Bronchial epithelial cell (primary cell): ENCODE measurements at regions not wholly inside any gene's neighbourhood (a gene's known extent, or its start where the extent isn't known, plus 50 kb on each side); places are given as distances from the start of the nearest gene placed in this dataset.

Experiments used
- DNase-seq: peaks from one replicate; pipeline ENCODE4 v3.0.0-alpha.2; 2010; ENCODE audit warnings: low read depth
- FAIRE-seq: peaks from 2 replicates; lab custom pipeline; 2011; peaks lifted over from hg19 to GRCh38; lab: Jason Lieb, UNC
- H3K27me3 ChIP-seq: 2 replicates; pipeline ENCODE4 v1.5.1; 2011; ENCODE audit warnings: low read length; ENCODE audit not compliant: control insufficient read depth, insufficient read depth
- H3K36me3 ChIP-seq: 2 replicates; pipeline ENCODE4 v1.5.1; 2011; ENCODE audit warnings: low read length; ENCODE audit not compliant: control insufficient read depth, insufficient read depth
- H3K4me3 ChIP-seq: 2 replicates; pipeline ENCODE4 v1.5.1; 2011; ENCODE audit warnings: mild to moderate bottlenecking, low read depth, low read length, control low read depth
- TF ChIP-seq, protein P1 (sequence below): IDR thresholded peaks from 2 replicates; pipeline ENCODE4 v1.5.1; 2011; ENCODE audit warnings: mild to moderate bottlenecking, moderate library complexity, low read length, control low read depth, inconsistent platforms; ENCODE audit not compliant: insufficient read depth, severe bottlenecking

GRCh38 chr9:29974197-29974596, 2400.9 kb upstream of the C9orf72 start:
- FAIRE-seq (no peak), DNase-seq (peak; percentile 10)
- Histone ChIP-seq H3K27me3 (no peaks in the 10 kb centered on the region), H3K4me3 (no peak overlapping the region), H3K36me3 (no peaks in the 10 kb centered on the region)
- TF ChIP-seq, protein P1, sequence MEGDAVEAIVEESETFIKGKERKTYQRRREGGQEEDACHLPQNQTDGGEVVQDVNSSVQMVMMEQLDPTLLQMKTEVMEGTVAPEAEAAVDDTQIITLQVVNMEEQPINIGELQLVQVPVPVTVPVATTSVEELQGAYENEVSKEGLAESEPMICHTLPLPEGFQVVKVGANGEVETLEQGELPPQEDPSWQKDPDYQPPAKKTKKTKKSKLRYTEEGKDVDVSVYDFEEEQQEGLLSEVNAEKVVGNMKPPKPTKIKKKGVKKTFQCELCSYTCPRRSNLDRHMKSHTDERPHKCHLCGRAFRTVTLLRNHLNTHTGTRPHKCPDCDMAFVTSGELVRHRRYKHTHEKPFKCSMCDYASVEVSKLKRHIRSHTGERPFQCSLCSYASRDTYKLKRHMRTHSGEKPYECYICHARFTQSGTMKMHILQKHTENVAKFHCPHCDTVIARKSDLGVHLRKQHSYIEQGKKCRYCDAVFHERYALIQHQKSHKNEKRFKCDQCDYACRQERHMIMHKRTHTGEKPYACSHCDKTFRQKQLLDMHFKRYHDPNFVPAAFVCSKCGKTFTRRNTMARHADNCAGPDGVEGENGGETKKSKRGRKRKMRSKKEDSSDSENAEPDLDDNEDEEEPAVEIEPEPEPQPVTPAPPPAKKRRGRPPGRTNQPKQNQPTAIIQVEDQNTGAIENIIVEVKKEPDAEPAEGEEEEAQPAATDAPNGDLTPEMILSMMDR: no peak

- Histone ChIP-seq H3K36me3 (no peaks in the 10 kb centered on the region), H3K27me3 (no peaks in the 10 kb centered on the region), H3K4me3 (no peak overlapping the region)
- FAIRE-seq (no peak), DNase-seq (no peak)
- TF ChIP-seq, protein P1: no peak
Observed at GRCh38 chr9:29976981-29977380, 2403.7 kb upstream of the C9orf72 start.

- no peak for FAIRE-seq
- no peak for DNase-seq
- Histone ChIP-seq H3K4me3 (no peak overlapping the region), H3K27me3 (no peaks in the 10 kb centered on the region), H3K36me3 (no peaks in the 10 kb centered on the region)
- TF ChIP-seq, protein P1: no peak
Observed at GRCh38 chr9:29981013-29981412, 2403.4 kb upstream of the ACO1 start.

- FAIRE-seq: no peak
- TF ChIP-seq, protein P1: no peak
Observed at GRCh38 chr9:29999645-30000044, 2384.8 kb upstream of the ACO1 start.

GRCh38 chr9:30010691-30011090, 2373.8 kb upstream of the ACO1 start:
- no peak for DNase-seq
- TF ChIP-seq, protein P1: no peak
- Histone ChIP-seq H3K27me3 (no peaks in the 10 kb centered on the region), H3K36me3 (no peaks in the 10 kb centered on the region), H3K4me3 (no peak overlapping the region)
- no peak for FAIRE-seq

More at GRCh38 chr9:29999645-30000044, 2384.8 kb upstream of the ACO1 start:
- Histone ChIP-seq H3K4me3 (no peak overlapping the region), H3K27me3 (no peaks in the 10 kb centered on the region), H3K36me3 (no peaks in the 10 kb centered on the region)
- no peak for DNase-seq

GRCh38 chr9:30012622-30013021, 2371.8 kb upstream of the ACO1 start:
- Histone ChIP-seq H3K4me3 (no peak overlapping the region), H3K27me3 (no peaks in the 10 kb centered on the region), H3K36me3 (no peaks in the 10 kb centered on the region)
- FAIRE-seq (no peak), DNase-seq (no peak)
- TF ChIP-seq, protein P1: no peak
